NOMO-1 treated with dmso at 0.1 percent for 144 hours (cell line): ENCODE measurements at regions not wholly inside any gene's neighbourhood (a gene's known extent, or its start where the extent isn't known, plus 50 kb on each side); places are given as distances from the start of the nearest gene placed in this dataset.
"Not testable (repeated sequence)": the region's sequence is repeated elsewhere in the genome, so short reads cannot be mapped to it uniquely, and the experiment has no call there.

Source experiments
- DNase-seq: peaks from one replicate; lab custom pipeline; 2025; ENCODE audit not compliant: unreplicated experiment; lab: John Stamatoyannopoulos, UW

- no peak for DNase-seq
Measured at GRCh38 chr1:60563777-60564535, 490.4 kb upstream of the C1orf87 start.

- no peak for DNase-seq
Measured at GRCh38 chr1:60562740-60563139, 489.2 kb upstream of the C1orf87 start.

GRCh38 chr1:60560701-60561100, 487.1 kb upstream of the C1orf87 start:
- DNase-seq = no peak

- DNase-seq = no peak
Measured at GRCh38 chr1:60558236-60558635, 484.7 kb upstream of the C1orf87 start.

GRCh38 chr1:60553730-60554129, 480.2 kb upstream of the C1orf87 start:
- no peak for DNase-seq

- no peak for DNase-seq
Measured at GRCh38 chr1:60547821-60548220, 474.3 kb upstream of the C1orf87 start.

- DNase-seq = no peak
Measured at GRCh38 chr1:60541831-60542532, 468.4 kb upstream of the C1orf87 start.

- DNase-seq = no peak
Measured at GRCh38 chr1:60540141-60540540, 466.6 kb upstream of the C1orf87 start.

- DNase-seq = no peak
Measured at GRCh38 chr1:60535713-60536112, 462.1 kb upstream of the C1orf87 start.

GRCh38 chr1:60527567-60527966, 454.0 kb upstream of the C1orf87 start:
- no peak for DNase-seq

- DNase-seq = no peak
Measured at GRCh38 chr1:60516996-60517395, 443.4 kb upstream of the C1orf87 start.

- no peak for DNase-seq
Measured at GRCh38 chr1:60510162-60510561, 436.6 kb upstream of the C1orf87 start.

GRCh38 chr1:60504206-60504840, 430.8 kb upstream of the C1orf87 start:
- DNase-seq = no peak

- no peak for DNase-seq
Measured at GRCh38 chr1:60503266-60503925, 429.8 kb upstream of the C1orf87 start.

GRCh38 chr1:60502506-60502905, 428.9 kb upstream of the C1orf87 start:
- no peak for DNase-seq

- not testable (repeated sequence) for DNase-seq
Measured at GRCh38 chr1:60489916-60490480, 416.4 kb upstream of the C1orf87 start.

GRCh38 chr1:60488847-60489246, 415.3 kb upstream of the C1orf87 start:
- no peak for DNase-seq

- no peak for DNase-seq
Measured at GRCh38 chr1:60487565-60488345, 414.2 kb upstream of the C1orf87 start.

- DNase-seq = no peak
Measured at GRCh38 chr1:60483509-60483908, 409.9 kb upstream of the C1orf87 start.

GRCh38 chr1:60470246-60470645, 396.7 kb upstream of the C1orf87 start:
- no peak for DNase-seq
